GM23338 (cell line): ENCODE measurements at regions not wholly inside any gene's neighbourhood (a gene's known extent, or its start where the extent isn't known, plus 50 kb on each side); places are given as distances from the start of the nearest gene placed in this dataset.

ENCODE experiments used
- ATAC-seq: fragments of 200-7000 bp; cut with Tn5 transposase; 3 replicates; pipeline ENCODE4 v1.9.1; 2020
- DNase-seq: peaks from one replicate; pipeline ENCODE4 v3.0.0-alpha.2; 2015; ENCODE audit warnings: low spot score
- H2AFZ ChIP-seq: fragments of 200-600 bp; sonication (generic); 2 replicates; pipeline ENCODE4 v1.8.0; 2016; ENCODE audit warnings: antibody characterized with exemption, mild to moderate bottlenecking, moderate library complexity
- H3F3A ChIP-seq: fragments of 200-600 bp; sonication (generic); replicated peaks from 2 replicates; pipeline ENCODE4 v1.8.0; 2017; ENCODE audit warnings: antibody characterized with exemption, mixed run types, low read depth
- H3K27ac ChIP-seq: fragments of 200-600 bp; sonication (generic); 2 replicates; pipeline ENCODE4 v1.6.1; 2016; ENCODE audit warnings: low read depth
- H3K27me3 ChIP-seq: fragments of 200-600 bp; sonication (generic); 2 replicates; pipeline ENCODE4 v1.8.0; 2016; ENCODE audit warnings: mild to moderate bottlenecking, mixed run types, moderate library complexity; ENCODE audit not compliant: insufficient read depth
- H3K36me3 ChIP-seq: fragments of 200-600 bp; sonication (generic); 2 replicates; pipeline ENCODE4 v1.8.0; 2016; ENCODE audit warnings: mild to moderate bottlenecking; ENCODE audit not compliant: insufficient read depth
- H3K4me1 ChIP-seq: fragments of 200-600 bp; sonication (generic); 2 replicates; pipeline ENCODE4 v1.8.0; 2016; ENCODE audit warnings: mild to moderate bottlenecking, moderate library complexity; ENCODE audit not compliant: insufficient read depth
- H3K4me2 ChIP-seq: fragments of 200-600 bp; sonication (generic); 2 replicates; pipeline ENCODE4 v1.7.1; 2017; ENCODE audit warnings: mixed run types
- H3K4me3 ChIP-seq: fragments of 200-600 bp; sonication (generic); 2 replicates; pipeline ENCODE4 v1.6.1; 2016; ENCODE audit warnings: mixed run types
- H3K79me2 ChIP-seq: fragments of 200-600 bp; sonication (generic); replicated peaks from 2 replicates; pipeline ENCODE4 v1.8.0; 2017; ENCODE audit warnings: mild to moderate bottlenecking; ENCODE audit not compliant: insufficient read depth
- H3K9me2 ChIP-seq: fragments of 200-600 bp; sonication (generic); 2 replicates; pipeline ENCODE4 v1.8.0; 2017; ENCODE audit not compliant: insufficient read depth
- H4K20me1 ChIP-seq: fragments of 200-600 bp; sonication (generic); replicated peaks from 2 replicates; pipeline ENCODE4 v1.8.0; 2017; ENCODE audit warnings: mild to moderate bottlenecking; ENCODE audit not compliant: insufficient read depth
- H3K27ac Mint-ChIP-seq: 2 replicates; pipeline ENCODE4 v1.8.0; 2020; ENCODE audit warnings: inconsistent platforms, mild to moderate bottlenecking, moderate library complexity, mixed read lengths
- H3K27me3 Mint-ChIP-seq: 3 replicates; pipeline ENCODE4 v1.8.0; 2022; ENCODE audit warnings: low read depth, mild to moderate bottlenecking, moderate library complexity, mixed read lengths, inconsistent platforms; ENCODE audit not compliant: insufficient read depth, poor library complexity
- H3K36me3 Mint-ChIP-seq: 3 replicates; pipeline ENCODE4 v1.8.0; 2021; ENCODE audit warnings: low read depth, mild to moderate bottlenecking, inconsistent platforms, moderate library complexity, mixed read lengths
- H3K4me1 Mint-ChIP-seq: 3 replicates; pipeline ENCODE4 v1.8.0; 2020; ENCODE audit warnings: mild to moderate bottlenecking, inconsistent platforms, mixed read lengths
- H3K4me3 Mint-ChIP-seq: 3 replicates; pipeline ENCODE4 v1.8.0; 2021; ENCODE audit warnings: moderate library complexity, mild to moderate bottlenecking, inconsistent platforms, mixed read lengths
- H3K9me3 Mint-ChIP-seq: 3 replicates; pipeline ENCODE4 v1.8.0; 2020; ENCODE audit warnings: moderate library complexity, mild to moderate bottlenecking, inconsistent platforms, mixed read lengths
- CREB1 ChIP-seq: fragments of 250-450 bp; sonication (Bioruptor Pico); IDR thresholded peaks from 2 replicates; pipeline ENCODE4 v1.5.0; 2020; ENCODE audit warnings: low read depth, mild to moderate bottlenecking, moderate library complexity
- CTCF ChIP-seq, 2 experiments: fragments of 200-600 bp in 1 of 2; sonication (generic) in 1 of 2; conservative IDR thresholded peaks; 2 replicates each; pipeline versions ENCODE4 v1.5.1 to v1.6.1; 2016 to 2017; ENCODE audit warnings: antibody characterized with exemption in 2 of 2, low read depth in 2 of 2, mild to moderate bottlenecking in 2 of 2, moderate library complexity in 1 of 2
- ETS1 ChIP-seq: IDR thresholded peaks from 2 replicates; pipeline ENCODE4 v1.6.1; 2016; ENCODE audit warnings: antibody characterized with exemption
- EZH2 ChIP-seq: fragments of 200-600 bp; sonication (generic); IDR thresholded peaks from one replicate; pipeline ENCODE4 v1.8.0; 2017; ENCODE audit warnings: antibody characterized with exemption, mild to moderate bottlenecking, low read depth; ENCODE audit not compliant: unreplicated experiment
- EZH2phosphoT487 ChIP-seq: fragments of 200-600 bp; sonication (generic); IDR thresholded peaks from one replicate; pipeline ENCODE4 v1.8.1; 2018; ENCODE audit warnings: antibody characterized with exemption; ENCODE audit not compliant: unreplicated experiment
- JUNB ChIP-seq: IDR thresholded peaks from one replicate; pipeline ENCODE4 v1.6.1; 2016; ENCODE audit warnings: antibody characterized with exemption; ENCODE audit not compliant: unreplicated experiment
- NANOG ChIP-seq: IDR thresholded peaks from 2 replicates; pipeline ENCODE4 v1.6.1; 2016; ENCODE audit warnings: antibody characterized with exemption, borderline replicate concordance
- POLR2AphosphoS5 ChIP-seq: IDR thresholded peaks from 2 replicates; pipeline ENCODE4 v1.6.1; 2016; ENCODE audit warnings: antibody characterized with exemption, low read depth
- REST ChIP-seq: IDR thresholded peaks from one replicate; pipeline ENCODE4 v1.6.1; 2018; ENCODE audit warnings: antibody characterized with exemption; ENCODE audit not compliant: unreplicated experiment
- STAT1 ChIP-seq: IDR thresholded peaks from one replicate; pipeline ENCODE4 v1.6.1; 2016; ENCODE audit warnings: antibody characterized with exemption; ENCODE audit not compliant: unreplicated experiment
- ZNF114 ChIP-seq: fragments of 250-450 bp; sonication (Bioruptor Pico); IDR thresholded peaks from 2 replicates; pipeline ENCODE4 v1.5.0; 2020; ENCODE audit warnings: mild to moderate bottlenecking, moderate library complexity
- ZNF331 ChIP-seq: fragments of 250-450 bp; sonication (Bioruptor Pico); IDR thresholded peaks from 2 replicates; pipeline ENCODE4 v1.5.0; 2020; ENCODE audit warnings: low read depth, mild to moderate bottlenecking, moderate library complexity
- ZNF462 ChIP-seq: fragments of 250-450 bp; sonication (Bioruptor Pico); IDR thresholded peaks from 2 replicates; pipeline ENCODE4 v1.5.0; 2020; ENCODE audit warnings: mild to moderate bottlenecking, moderate library complexity

- no peaks in the 10 kb centered on the region for H3K27me3 ChIP-seq
- no peak overlapping the region for H3K4me3 Mint-ChIP-seq
- DNase-seq (no peak), ATAC-seq (no peak)
- no peak overlapping the region for H3K4me2 ChIP-seq
- H3K4me1 Mint-ChIP-seq: no peaks in the 10 kb centered on the region
- no peaks in the 10 kb centered on the region for H4K20me1 ChIP-seq
- no peaks in the 10 kb centered on the region for H3F3A ChIP-seq
- no peak overlapping the region for H2AFZ ChIP-seq
- no peaks in the 10 kb centered on the region for H3K4me1 ChIP-seq
- no peak overlapping the region for H3K4me3 ChIP-seq
- no peak overlapping the region for H3K27ac Mint-ChIP-seq
- H3K9me3 Mint-ChIP-seq: no peaks in the 10 kb centered on the region
- no peaks in the 10 kb centered on the region for H3K27me3 Mint-ChIP-seq
- H3K79me2 ChIP-seq: no peaks in the 10 kb centered on the region
- H3K9me2 ChIP-seq: no peaks in the 10 kb centered on the region
- TF ChIP-seq ZNF331 (CRISPR knock-in tag) (no peak), ZNF114 (CRISPR knock-in tag) (no peak), NANOG (no peak), STAT1 (no peak), POLR2AphosphoS5 (no peak), REST (no peak), CREB1 (no peak), ETS1 (no peak), ZNF462 (CRISPR knock-in tag) (no peak), JUNB (no peak), EZH2 (no peak), CTCF (conservative IDR thresholded peaks at IDR 0.05; ENCODE audit: low read depth in 2 of 2) (no peak), EZH2phosphoT487 (no peak)
- H3K36me3 ChIP-seq: no peaks in the 10 kb centered on the region
- H3K27ac ChIP-seq: no peak overlapping the region
- no peaks in the 10 kb centered on the region for H3K36me3 Mint-ChIP-seq
These were observed 597.9 kb downstream of the TAFA4 start for GRCh38 chr3:68334367-68334986.
